ENCODE measurements at regions not wholly inside any gene's neighbourhood (a gene's known extent, or its start where the extent isn't known, plus 50 kb on each side); places are given as distances from the start of the nearest gene placed in this dataset.

- TF ChIP-seq CTCF (conservative IDR thresholded peaks at IDR 0.05; ENCODE audit: low read depth, low read length) (no peak), EZH2 (IDR thresholded peaks at IDR 0.05; ENCODE audit: low read length, unreplicated experiment) (no peak)
Measured at GRCh38 chr7:18295781-18296423, 199.6 kb upstream of the HDAC9 start.
